ENCODE measurements at regions not wholly inside any gene's neighbourhood (a gene's known extent, or its start where the extent isn't known, plus 50 kb on each side); places are given as distances from the start of the nearest gene placed in this dataset.
"Not testable (repeated sequence)": the region's sequence is repeated elsewhere in the genome, so short reads cannot be mapped to it uniquely, and the experiment has no call there.

- H3F3A ChIP-seq (ENCODE audit: insufficient read depth, low read depth): no peaks in the 10 kb centered on the region
- no peaks in the 10 kb centered on the region for H4K20me1 ChIP-seq (ENCODE audit: insufficient read depth)
- no peaks in the 10 kb centered on the region for H3K36me3 ChIP-seq (ENCODE audit: low read depth)
- H3K4me2 ChIP-seq: no peak overlapping the region
- ChIA-PET CTCF (no interaction called here), POLR2A (ENCODE audit: unreplicated experiment) (no interaction called here)
- intact Hi-C loops (cut with micrococcal nuclease; ENCODE audit: unreplicated experiment): no loop called here
- no peak overlapping the region for H3K4me3 ChIP-seq
- no peak for DNase-seq
- H3K9me2 ChIP-seq (ENCODE audit: insufficient read depth): no peaks in the 10 kb centered on the region
- H3K9me3 ChIP-seq (ENCODE audit: insufficient read depth, low read depth): no peaks in the 10 kb centered on the region
- H2AFZ ChIP-seq: no peak overlapping the region
- no peaks in the 10 kb centered on the region for H3K79me2 ChIP-seq (ENCODE audit: low read depth)
- H3K27ac ChIP-seq: no peak overlapping the region
- TF ChIP-seq CTCF (conservative IDR thresholded peaks at IDR 0.05) (no peak), EZH2 (IDR thresholded peaks at IDR 0.05; ENCODE audit: low read depth) (no peak)
- no peaks in the 10 kb centered on the region for H3K4me1 ChIP-seq (replicated peaks; ENCODE audit: insufficient read depth)
- H3K27me3 ChIP-seq (ENCODE audit: insufficient read depth, low read depth): no peaks in the 10 kb centered on the region
- no TSS peak for BruUV-seq (replicated peaks)
These were observed 424.0 kb upstream of the MAGEB16 start for GRCh38 chrX:35374116-35374515.

GRCh38 chrX:35380808-35381700 is 417.1 kb upstream of the MAGEB16 start:
- Histone ChIP-seq H3K79me2 (ENCODE audit: low read depth) (no peaks in the 10 kb centered on the region), H3K4me1 (replicated peaks; ENCODE audit: insufficient read depth) (no peaks in the 10 kb centered on the region), H3K27ac (no peak overlapping the region), H3K36me3 (ENCODE audit: low read depth) (no peaks in the 10 kb centered on the region), H3K9me3 (ENCODE audit: insufficient read depth, low read depth) (no peaks in the 10 kb centered on the region), H3K4me3 (no peak overlapping the region), H3K27me3 (ENCODE audit: insufficient read depth, low read depth) (no peaks in the 10 kb centered on the region), H4K20me1 (ENCODE audit: insufficient read depth) (no peaks in the 10 kb centered on the region), H2AFZ (no peak overlapping the region), H3K4me2 (no peak overlapping the region), H3F3A (ENCODE audit: insufficient read depth, low read depth) (no peaks in the 10 kb centered on the region), H3K9me2 (ENCODE audit: insufficient read depth) (no peaks in the 10 kb centered on the region)
- BruUV-seq (replicated peaks): no TSS peak
- TF ChIP-seq EZH2 (IDR thresholded peaks at IDR 0.05; ENCODE audit: low read depth) (no peak), CTCF (conservative IDR thresholded peaks at IDR 0.05) (peak; percentile 72)
- POLR2A ChIA-PET (ENCODE audit: unreplicated experiment): no interaction called here
- no peak for DNase-seq
- intact Hi-C loops (cut with micrococcal nuclease; ENCODE audit: unreplicated experiment): no loop called here
- CTCF ChIA-PET: no interaction called here

- H3K27ac ChIP-seq; H4K20me1 ChIP-seq (ENCODE audit: insufficient read depth); CTCF ChIA-PET; H3K27me3 ChIP-seq (ENCODE audit: insufficient read depth, low read depth); intact Hi-C loops (cut with micrococcal nuclease; ENCODE audit: unreplicated experiment); H3K36me3 ChIP-seq (ENCODE audit: low read depth); H3K4me3 ChIP-seq; DNase-seq; H3K9me2 ChIP-seq (ENCODE audit: insufficient read depth); H3F3A ChIP-seq (ENCODE audit: insufficient read depth, low read depth); H3K4me2 ChIP-seq; H3K9me3 ChIP-seq (ENCODE audit: insufficient read depth, low read depth); H3K79me2 ChIP-seq (ENCODE audit: low read depth); BruUV-seq (replicated peaks); POLR2A ChIA-PET (ENCODE audit: unreplicated experiment); H2AFZ ChIP-seq; H3K4me1 ChIP-seq (replicated peaks; ENCODE audit: insufficient read depth): not testable (repeated sequence)
These were observed 416.4 kb upstream of the MAGEB16 start for GRCh38 chrX:35381709-35382108.

GRCh38 chrX:35382966-35383365 is 415.2 kb upstream of the MAGEB16 start:
- Histone ChIP-seq H3K4me2 (no peak overlapping the region), H3K9me3 (ENCODE audit: insufficient read depth, low read depth) (no peaks in the 10 kb centered on the region), H3K36me3 (ENCODE audit: low read depth) (no peaks in the 10 kb centered on the region), H3K9me2 (ENCODE audit: insufficient read depth) (no peaks in the 10 kb centered on the region), H3K27ac (no peak overlapping the region), H3K79me2 (ENCODE audit: low read depth) (no peaks in the 10 kb centered on the region), H4K20me1 (ENCODE audit: insufficient read depth) (no peaks in the 10 kb centered on the region), H3K27me3 (ENCODE audit: insufficient read depth, low read depth) (no peaks in the 10 kb centered on the region), H3F3A (ENCODE audit: insufficient read depth, low read depth) (no peaks in the 10 kb centered on the region), H3K4me3 (no peak overlapping the region), H3K4me1 (replicated peaks; ENCODE audit: insufficient read depth) (no peaks in the 10 kb centered on the region), H2AFZ (no peak overlapping the region)
- TF ChIP-seq EZH2 (IDR thresholded peaks at IDR 0.05; ENCODE audit: low read depth) (no peak), CTCF (conservative IDR thresholded peaks at IDR 0.05) (no peak)
- ChIA-PET POLR2A (ENCODE audit: unreplicated experiment) (no interaction called here), CTCF (no interaction called here)
- BruUV-seq (replicated peaks): no TSS peak
- intact Hi-C loops (cut with micrococcal nuclease; ENCODE audit: unreplicated experiment): no loop called here
- no peak for DNase-seq
